Myocyte (in vitro differentiated cells): ENCODE measurements at regions not wholly inside any gene's neighbourhood (a gene's known extent, or its start where the extent isn't known, plus 50 kb on each side); places are given as distances from the start of the nearest gene placed in this dataset.
"Not testable (repeated sequence)": the region's sequence is repeated elsewhere in the genome, so short reads cannot be mapped to it uniquely, and the experiment has no call there.

Experiments
- DNase-seq: peaks from one replicate; pipeline ENCODE4 v3.0.0-alpha.2; 2012; ENCODE audit warnings: low read depth

GRCh38 chr5:142222225-142222865, 102.5 kb downstream of the SPRY4 start:
- DNase-seq = no peak

GRCh38 chr5:142221091-142221860, 103.5 kb downstream of the SPRY4 start:
- DNase-seq = no peak

- DNase-seq = no peak
Observed at GRCh38 chr5:142219146-142219545, 105.7 kb downstream of the SPRY4 start.

- no peak for DNase-seq
Observed at GRCh38 chr5:142216931-142217330, 107.9 kb downstream of the SPRY4 start.

GRCh38 chr5:142215915-142216681, 107.5 kb downstream of the NDFIP1 start:
- peak; percentile 98 for DNase-seq

- DNase-seq = no peak
Observed at GRCh38 chr5:142213077-142213476, 104.5 kb downstream of the NDFIP1 start.

GRCh38 chr5:142211918-142212317, 103.3 kb downstream of the NDFIP1 start:
- DNase-seq = no peak

- peak; percentile 43 for DNase-seq
Observed at GRCh38 chr5:142210864-142211412, 102.4 kb downstream of the NDFIP1 start.

GRCh38 chr5:142210011-142210410, 101.4 kb downstream of the NDFIP1 start:
- no peak for DNase-seq

- DNase-seq = no peak
Observed at GRCh38 chr5:142208777-142209312, 100.3 kb downstream of the NDFIP1 start.

- not testable (repeated sequence) for DNase-seq
Observed at GRCh38 chr5:142208244-142208643, 99.7 kb downstream of the NDFIP1 start.

- DNase-seq = no peak
Observed at GRCh38 chr5:142206801-142207200, 98.2 kb downstream of the NDFIP1 start.

- no peak for DNase-seq
Observed at GRCh38 chr5:142204219-142204618, 95.6 kb downstream of the NDFIP1 start.
